PC-9 (cell line): ENCODE measurements at regions not wholly inside any gene's neighbourhood (a gene's known extent, or its start where the extent isn't known, plus 50 kb on each side); places are given as distances from the start of the nearest gene placed in this dataset.

Source experiments
- BruUV-seq: library from RNA; stranded (reverse); fragments of 400-500 nt; replicated peaks from 2 replicates; lab custom pipeline; 2021; lab: Mats Ljungman, UMichigan
- CTCF ChIA-PET: fragments of 300-600 bp; sonication (Branson Sonifier 250); formaldehyde crosslinking; loops from one replicate; lab custom pipeline; 2022; ENCODE audit warnings: antibody characterized with exemption; lab: Charles Lee
- POLR2A ChIA-PET: fragments of 300-600 bp; sonication (Branson Sonifier 250); formaldehyde crosslinking; loops from one replicate; lab custom pipeline; 2022; ENCODE audit warnings: antibody characterized with exemption; ENCODE audit not compliant: unreplicated experiment; lab: Charles Lee
- DNase-seq, 2 experiments: peaks; one replicate each; pipeline versions ENCODE4 v3.0.0 to v3.0.0-alpha.2; 2015 to 2022; ENCODE audit warnings: mixed read lengths in 1 of 2
- H2AFZ ChIP-seq: fragments of 200-600 bp; sonication (generic); 2 replicates; pipeline ENCODE4 v1.8.1; 2017; ENCODE audit warnings: antibody characterized with exemption
- H3F3A ChIP-seq: fragments of 200-600 bp; sonication (generic); 2 replicates; pipeline ENCODE4 v1.8.1; 2017; ENCODE audit warnings: antibody characterized with exemption, mild to moderate bottlenecking, low read depth; ENCODE audit not compliant: insufficient read depth
- H3K27ac ChIP-seq: fragments of 200-600 bp; sonication (generic); 2 replicates; pipeline ENCODE4 v1.6.1; 2016; ENCODE audit warnings: mixed run types
- H3K27me3 ChIP-seq: fragments of 200-600 bp; sonication (generic); 2 replicates; pipeline ENCODE4 v1.6.1; 2016; ENCODE audit warnings: low read depth, mixed run types; ENCODE audit not compliant: insufficient read depth
- H3K36me3 ChIP-seq: fragments of 200-600 bp; sonication (generic); 2 replicates; pipeline ENCODE4 v1.6.1; 2016; ENCODE audit warnings: low read depth, mixed run types
- H3K4me1 ChIP-seq: fragments of 200-600 bp; sonication (generic); replicated peaks from 2 replicates; pipeline ENCODE4 v1.6.1; 2016; ENCODE audit warnings: mixed run types; ENCODE audit not compliant: insufficient read depth
- H3K4me2 ChIP-seq: fragments of 200-600 bp; sonication (generic); 2 replicates; pipeline ENCODE4 v1.6.1; 2017; ENCODE audit warnings: mixed run types
- H3K4me3 ChIP-seq: fragments of 200-600 bp; sonication (generic); 2 replicates; pipeline ENCODE4 v1.6.1; 2016; ENCODE audit warnings: mixed run types
- H3K79me2 ChIP-seq: fragments of 200-600 bp; sonication (generic); 2 replicates; pipeline ENCODE4 v1.6.1; 2017; ENCODE audit warnings: low read depth, mixed run types
- H3K9me2 ChIP-seq: fragments of 200-600 bp; sonication (generic); 2 replicates; pipeline ENCODE4 v1.8.1; 2017; ENCODE audit warnings: mild to moderate bottlenecking; ENCODE audit not compliant: insufficient read depth
- H3K9me3 ChIP-seq: fragments of 200-600 bp; sonication (generic); 2 replicates; pipeline ENCODE4 v1.8.1; 2016; ENCODE audit warnings: low read depth; ENCODE audit not compliant: insufficient read depth
- H4K20me1 ChIP-seq: fragments of 200-600 bp; sonication (generic); 2 replicates; pipeline ENCODE4 v1.8.1; 2017; ENCODE audit not compliant: insufficient read depth
- CTCF ChIP-seq: fragments of 200-600 bp; sonication (generic); conservative IDR thresholded peaks from 2 replicates; pipeline ENCODE4 v1.6.1; 2017; ENCODE audit warnings: mixed run types, antibody characterized with exemption, mild to moderate bottlenecking, moderate library complexity
- EZH2 ChIP-seq: fragments of 200-600 bp; sonication (generic); IDR thresholded peaks from 2 replicates; pipeline ENCODE4 v1.8.0; 2017; ENCODE audit warnings: antibody characterized with exemption, low read depth
- intact Hi-C: fragments of 100-400 bp; cut with micrococcal nuclease; formaldehyde crosslinking; loops from one replicate; pipeline ENCODE4 v1.10.0; 2022; ENCODE audit not compliant: unreplicated experiment

DNA sequence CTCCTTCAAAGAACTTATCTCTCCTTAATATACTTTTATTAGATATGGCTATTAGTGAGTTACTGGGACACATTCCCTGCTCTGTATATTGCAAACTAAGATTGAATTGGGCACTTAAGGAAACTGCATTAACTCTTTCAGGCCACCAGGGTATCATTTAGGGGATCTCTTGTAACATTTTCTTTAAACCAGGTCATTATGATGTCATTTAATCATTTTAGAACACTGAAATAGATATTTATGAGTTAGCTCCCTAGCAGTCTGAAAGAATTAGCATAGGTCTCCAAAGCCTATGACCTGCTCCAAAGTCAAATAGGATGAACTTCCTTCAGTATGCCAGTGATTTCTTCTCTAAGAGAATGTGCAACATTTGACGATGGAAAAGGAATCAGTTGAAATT is 506.9 kb downstream of the FOXG1 start:
- Histone ChIP-seq H3F3A (no peaks in the 10 kb centered on the region), H3K27me3 (no peaks in the 10 kb centered on the region), H3K79me2 (no peaks in the 10 kb centered on the region), H3K36me3 (no peaks in the 10 kb centered on the region), H3K9me2 (no peaks in the 10 kb centered on the region), H3K4me2 (no peak overlapping the region), H3K9me3 (no peaks in the 10 kb centered on the region), H4K20me1 (no peaks in the 10 kb centered on the region), H2AFZ (no peak overlapping the region), H3K4me3 (no peak overlapping the region), H3K4me1 (no peaks in the 10 kb centered on the region), H3K27ac (no peak overlapping the region)
- DNase-seq = no peak
- ChIA-PET POLR2A (no interaction called here), CTCF (no interaction called here)
- intact Hi-C loops = no loop called here
- no TSS peak for BruUV-seq
- TF ChIP-seq CTCF (no peak), EZH2 (no peak)

GRCh38 chr14:29274890-29275596 is 508.5 kb downstream of the FOXG1 start:
- Histone ChIP-seq H2AFZ (no peak overlapping the region), H3K79me2 (no peaks in the 10 kb centered on the region), H3K27me3 (no peaks in the 10 kb centered on the region), H4K20me1 (no peaks in the 10 kb centered on the region), H3K9me3 (no peaks in the 10 kb centered on the region), H3K9me2 (no peaks in the 10 kb centered on the region), H3F3A (no peaks in the 10 kb centered on the region), H3K4me3 (no peak overlapping the region), H3K27ac (no peak overlapping the region), H3K36me3 (no peaks in the 10 kb centered on the region), H3K4me1 (no peaks in the 10 kb centered on the region), H3K4me2 (no peak overlapping the region)
- no peak for TF ChIP-seq EZH2
- no peak for TF ChIP-seq CTCF
- POLR2A ChIA-PET = no interaction called here
- BruUV-seq = no TSS peak
- intact Hi-C loops = no loop called here
- DNase-seq = no peak
- CTCF ChIA-PET = no interaction called here

DNA sequence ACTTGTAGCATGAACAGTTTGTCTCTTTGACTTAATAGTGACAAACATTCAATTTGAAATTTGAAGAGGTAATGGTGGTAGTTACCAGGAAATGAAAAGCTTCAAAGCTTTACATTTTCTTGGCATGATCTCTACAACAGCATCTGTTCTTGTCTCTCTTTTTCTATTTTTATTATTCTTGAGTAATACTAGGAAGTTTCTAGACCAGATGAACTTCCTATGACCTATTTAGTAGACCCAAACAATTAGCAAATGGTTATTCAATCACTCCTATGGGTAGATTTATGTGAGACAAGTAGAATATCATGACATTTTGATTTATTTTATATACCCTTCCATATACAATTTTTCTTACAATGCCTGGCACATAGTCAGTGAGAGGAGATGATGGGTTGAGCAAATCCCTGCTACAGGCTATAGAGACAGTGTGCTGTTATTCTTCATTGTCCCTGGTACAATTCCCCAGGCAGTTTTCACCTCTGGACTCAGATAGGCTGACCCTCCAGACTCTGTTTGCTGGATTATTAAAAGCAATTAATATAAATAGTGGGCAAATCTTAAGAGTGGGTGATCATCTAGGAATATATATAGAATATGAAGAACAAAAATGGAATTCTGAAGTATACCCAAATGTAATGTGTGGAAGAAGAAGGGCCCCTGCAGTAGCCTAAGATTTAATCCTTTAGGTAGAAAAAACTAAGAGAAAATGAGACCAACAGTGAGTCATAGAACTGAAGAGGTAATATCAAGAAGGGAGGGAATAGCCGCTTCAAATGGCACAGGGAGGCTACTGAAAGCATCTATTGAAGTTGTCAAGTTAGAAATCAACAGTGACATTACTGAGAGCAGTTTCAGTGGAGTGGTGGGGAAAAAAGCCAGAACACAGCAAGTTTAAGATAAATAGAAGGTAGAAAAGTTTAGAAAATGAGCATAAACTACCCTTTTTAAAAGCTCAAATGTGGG is 512.0 kb downstream of the FOXG1 start:
- Histone ChIP-seq H3K36me3 (no peaks in the 10 kb centered on the region), H3K27me3 (no peaks in the 10 kb centered on the region), H3K27ac (no peak overlapping the region), H3K9me3 (no peaks in the 10 kb centered on the region), H2AFZ (no peak overlapping the region), H3K4me1 (no peaks in the 10 kb centered on the region), H3K4me3 (no peak overlapping the region), H3F3A (no peaks in the 10 kb centered on the region), H3K79me2 (no peaks in the 10 kb centered on the region), H4K20me1 (no peaks in the 10 kb centered on the region), H3K4me2 (no peak overlapping the region), H3K9me2 (no peaks in the 10 kb centered on the region)
- intact Hi-C loops = no loop called here
- DNase-seq = no peak
- no TSS peak for BruUV-seq
- ChIA-PET POLR2A (no interaction called here), CTCF (no interaction called here)
- TF ChIP-seq CTCF = no peak
